Vagina (tissue), 2 donors: ENCODE measurements at regions not wholly inside any gene's neighbourhood (a gene's known extent, or its start where the extent isn't known, plus 50 kb on each side); places are given as distances from the start of the nearest gene placed in this dataset.
"Not testable (repeated sequence)": the region's sequence is repeated elsewhere in the genome, so short reads cannot be mapped to it uniquely, and the experiment has no call there.

ENCODE experiments used
- CTCF ChIP-seq, 3 experiments: fragments of 450-650 bp in 2 of 3; fragments of 200-600 bp in 1 of 3; sonication (generic) in 1 of 3; IDR thresholded peaks; one replicate each; pipeline ENCODE4 v1.5.1; 2017 to 2019; ENCODE audit warnings: antibody characterized with exemption in 3 of 3, mild to moderate bottlenecking in 2 of 3, moderate library complexity in 2 of 3
- POLR2A ChIP-seq, 2 donors: fragments of 450-650 bp; IDR thresholded peaks; one replicate each; pipeline ENCODE4 v1.6.1; 2017; ENCODE audit warnings: antibody characterized with exemption in 2 of 2, mild to moderate bottlenecking in 2 of 2, moderate library complexity in 2 of 2
- POLR2AphosphoS5 ChIP-seq, 2 donors: sonication (generic); formaldehyde crosslinking; IDR thresholded peaks; one replicate each; pipeline ENCODE4 v1.9.0; 2017; ENCODE audit warnings: antibody characterized with exemption in 2 of 2, mild to moderate bottlenecking in 2 of 2, low read depth in 1 of 2; ENCODE audit not compliant: insufficient read depth in 1 of 2

DNA sequence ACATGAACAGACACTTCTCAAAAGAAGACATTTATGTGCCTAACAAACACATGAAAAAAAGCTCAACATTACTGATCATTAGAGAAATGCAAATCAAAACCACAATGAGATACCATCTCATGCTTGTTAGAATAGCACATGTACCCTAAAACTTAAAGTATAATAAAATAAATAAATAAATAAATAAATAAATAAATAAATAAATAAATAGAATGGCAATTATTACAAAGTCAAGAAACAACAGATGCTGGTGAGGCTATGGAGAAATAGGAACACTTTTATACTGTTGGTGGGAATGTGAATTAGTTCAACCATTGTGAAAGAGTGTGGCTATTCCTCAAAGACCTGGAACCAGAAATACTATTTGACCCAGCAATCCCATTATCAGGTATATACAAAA is 970.6 kb downstream of the NR2F1-AS1 start:
- not testable (repeated sequence) for TF ChIP-seq CTCF (IDR thresholded peaks at IDR 0.05); POLR2A (IDR thresholded peaks at IDR 0.05); POLR2AphosphoS5 (IDR thresholded peaks at IDR 0.05; ENCODE audit: insufficient read depth in 1 of 2, low read depth in 1 of 2)
